ENCODE measurements at regions not wholly inside any gene's neighbourhood (a gene's known extent, or its start where the extent isn't known, plus 50 kb on each side); places are given as distances from the start of the nearest gene placed in this dataset.

DNA sequence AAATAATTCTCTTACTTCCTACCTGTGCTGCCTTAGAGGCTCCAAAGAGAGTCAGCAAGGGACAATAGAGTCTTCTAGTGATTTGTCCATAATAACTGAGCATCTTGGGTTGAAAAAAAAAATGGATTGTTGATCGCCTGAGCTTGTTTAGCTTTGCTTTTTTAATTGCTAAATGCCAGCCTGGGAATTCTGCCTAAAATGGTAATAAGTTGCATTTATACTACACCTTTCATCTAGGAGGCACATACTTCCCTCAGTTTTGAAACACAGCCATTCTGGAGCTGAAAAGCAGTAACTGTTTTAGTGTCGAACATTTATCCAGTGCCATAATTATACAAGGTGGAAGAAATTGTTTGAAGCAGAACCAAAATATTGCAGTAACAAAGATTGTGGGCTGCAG lies 421.3 kb downstream of the CAAP1 start:
- no peaks in the 10 kb centered on the region for H3K36me3 ChIP-seq
- no peaks in the 10 kb centered on the region for H3K27me3 ChIP-seq
- intact Hi-C loops (cut with DNase I): no loop called here
- no peaks in the 10 kb centered on the region for H3K4me1 ChIP-seq
- no peak for DNase-seq (ENCODE audit: extremely low spot score in 2 of 2)
- no peak overlapping the region for H3K27ac ChIP-seq
- TF ChIP-seq, protein P1, sequence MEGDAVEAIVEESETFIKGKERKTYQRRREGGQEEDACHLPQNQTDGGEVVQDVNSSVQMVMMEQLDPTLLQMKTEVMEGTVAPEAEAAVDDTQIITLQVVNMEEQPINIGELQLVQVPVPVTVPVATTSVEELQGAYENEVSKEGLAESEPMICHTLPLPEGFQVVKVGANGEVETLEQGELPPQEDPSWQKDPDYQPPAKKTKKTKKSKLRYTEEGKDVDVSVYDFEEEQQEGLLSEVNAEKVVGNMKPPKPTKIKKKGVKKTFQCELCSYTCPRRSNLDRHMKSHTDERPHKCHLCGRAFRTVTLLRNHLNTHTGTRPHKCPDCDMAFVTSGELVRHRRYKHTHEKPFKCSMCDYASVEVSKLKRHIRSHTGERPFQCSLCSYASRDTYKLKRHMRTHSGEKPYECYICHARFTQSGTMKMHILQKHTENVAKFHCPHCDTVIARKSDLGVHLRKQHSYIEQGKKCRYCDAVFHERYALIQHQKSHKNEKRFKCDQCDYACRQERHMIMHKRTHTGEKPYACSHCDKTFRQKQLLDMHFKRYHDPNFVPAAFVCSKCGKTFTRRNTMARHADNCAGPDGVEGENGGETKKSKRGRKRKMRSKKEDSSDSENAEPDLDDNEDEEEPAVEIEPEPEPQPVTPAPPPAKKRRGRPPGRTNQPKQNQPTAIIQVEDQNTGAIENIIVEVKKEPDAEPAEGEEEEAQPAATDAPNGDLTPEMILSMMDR (IDR thresholded peaks at IDR 0.05): no peak
- TF ChIP-seq POLR2AphosphoS5 (IDR thresholded peaks at IDR 0.05; ENCODE audit: insufficient read depth in 1 of 2, low read depth in 1 of 2): no peak
- no peak for TF ChIP-seq POLR2A (IDR thresholded peaks at IDR 0.05)
- no peak overlapping the region for H3K4me3 ChIP-seq
- no peaks in the 10 kb centered on the region for H3K9me3 ChIP-seq

DNA sequence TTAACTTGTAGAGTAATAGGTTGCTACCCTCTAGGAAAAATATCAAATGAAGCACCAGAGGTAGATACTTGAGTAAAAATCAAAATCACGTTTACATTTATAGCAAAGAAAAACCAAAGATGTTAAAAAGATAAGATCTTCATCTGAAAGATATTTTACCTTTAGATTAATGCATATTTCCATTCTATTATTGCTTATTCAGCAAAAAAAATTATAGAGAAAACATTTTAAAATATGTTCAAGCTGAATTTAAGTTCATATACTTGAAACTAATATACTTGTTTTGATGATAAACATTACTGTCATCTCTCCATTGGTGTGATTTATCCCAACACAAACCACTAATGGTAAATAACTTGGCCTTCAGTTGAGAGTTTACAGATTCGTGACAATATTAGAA lies 422.3 kb downstream of the CAAP1 start:
- H3K4me1 ChIP-seq: no peaks in the 10 kb centered on the region
- no peak overlapping the region for H3K4me3 ChIP-seq
- TF ChIP-seq POLR2AphosphoS5 (IDR thresholded peaks at IDR 0.05; ENCODE audit: insufficient read depth in 1 of 2, low read depth in 1 of 2) (no peak), POLR2A (IDR thresholded peaks at IDR 0.05) (no peak)
- TF ChIP-seq, protein P1 (IDR thresholded peaks at IDR 0.05): no peak
- no peaks in the 10 kb centered on the region for H3K36me3 ChIP-seq
- no peaks in the 10 kb centered on the region for H3K27me3 ChIP-seq
- H3K9me3 ChIP-seq: no peaks in the 10 kb centered on the region
- H3K27ac ChIP-seq: no peak overlapping the region
- no peak for DNase-seq (ENCODE audit: extremely low spot score in 2 of 2)
- intact Hi-C loops (cut with DNase I): no loop called here

DNA sequence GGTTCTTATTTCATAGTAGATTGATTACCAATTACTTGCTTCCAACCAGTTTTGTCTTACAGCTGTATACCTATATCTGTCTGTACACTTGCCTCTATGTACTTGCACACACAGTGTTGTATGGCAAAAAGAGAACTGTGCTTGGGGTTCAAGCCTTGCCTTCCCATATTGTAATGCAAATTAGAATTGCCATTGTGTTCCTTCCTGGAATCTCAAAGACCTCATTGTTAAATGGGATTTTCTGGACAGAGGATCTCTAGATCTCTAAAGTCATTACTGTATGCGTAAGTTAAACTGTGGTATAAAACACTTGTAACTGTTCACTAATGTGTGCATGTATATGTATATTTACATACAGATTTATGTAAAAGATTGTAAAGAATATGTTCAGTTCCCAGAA lies 428.8 kb downstream of the CAAP1 start:
- TF ChIP-seq POLR2A (IDR thresholded peaks at IDR 0.05) (no peak), POLR2AphosphoS5 (IDR thresholded peaks at IDR 0.05; ENCODE audit: insufficient read depth in 1 of 2, low read depth in 1 of 2) (no peak)
- TF ChIP-seq, protein P1 (IDR thresholded peaks at IDR 0.05): no peak
- no peaks in the 10 kb centered on the region for H3K9me3 ChIP-seq
- H3K4me3 ChIP-seq: no peak overlapping the region
- intact Hi-C loops (cut with DNase I): no loop called here
- no peaks in the 10 kb centered on the region for H3K27me3 ChIP-seq
- no peaks in the 10 kb centered on the region for H3K4me1 ChIP-seq
- H3K36me3 ChIP-seq: no peaks in the 10 kb centered on the region
- DNase-seq (ENCODE audit: extremely low spot score in 2 of 2): no peak
- H3K27ac ChIP-seq: no peak overlapping the region

DNA sequence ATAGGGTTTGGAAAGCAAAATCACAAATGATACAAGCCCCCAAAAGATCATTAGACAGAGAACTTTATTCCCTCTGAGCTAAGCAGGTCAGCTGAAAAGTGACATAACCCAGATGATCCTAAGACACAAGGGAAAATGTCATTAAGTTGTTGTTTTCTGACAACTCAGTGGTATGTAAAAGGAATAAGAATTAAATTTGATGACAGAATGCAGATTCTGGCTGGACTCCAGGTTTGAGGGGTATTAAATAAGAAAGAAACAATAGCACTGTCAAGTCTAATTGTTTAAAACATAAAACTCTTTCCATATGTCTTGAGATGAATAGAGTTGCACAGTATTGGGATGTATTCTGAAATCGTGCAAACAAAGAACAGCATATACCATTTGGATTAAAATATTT lies 429.9 kb downstream of the CAAP1 start:
- intact Hi-C loops (cut with DNase I): no loop called here
- Histone ChIP-seq H3K4me3 (no peak overlapping the region), H3K9me3 (no peaks in the 10 kb centered on the region), H3K36me3 (no peaks in the 10 kb centered on the region), H3K27me3 (no peaks in the 10 kb centered on the region), H3K4me1 (no peaks in the 10 kb centered on the region), H3K27ac (no peak overlapping the region)
- TF ChIP-seq, protein P1 (IDR thresholded peaks at IDR 0.05): no peak
- TF ChIP-seq POLR2A (IDR thresholded peaks at IDR 0.05) (no peak), POLR2AphosphoS5 (IDR thresholded peaks at IDR 0.05; ENCODE audit: insufficient read depth in 1 of 2, low read depth in 1 of 2) (no peak)
- no peak for DNase-seq (ENCODE audit: extremely low spot score in 2 of 2)

DNA sequence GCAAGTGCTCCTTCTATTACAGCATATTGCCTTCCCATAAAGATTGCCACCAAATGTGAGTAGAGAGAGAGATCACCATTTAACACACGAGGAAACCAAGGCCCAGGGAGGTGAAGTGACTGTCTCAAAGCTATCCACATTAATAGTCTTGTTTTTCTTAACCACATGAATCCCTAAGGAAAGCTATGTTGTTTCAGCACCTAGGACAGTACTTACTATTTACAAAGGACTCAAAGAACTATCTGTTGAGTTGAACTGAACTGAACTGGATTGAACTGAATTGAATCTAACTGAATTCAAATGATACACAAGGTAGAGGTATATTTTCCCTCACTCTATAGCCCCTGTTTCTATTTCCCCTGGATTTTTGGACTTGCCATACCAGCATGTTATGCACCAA lies 430.4 kb downstream of the CAAP1 start:
- Histone ChIP-seq H3K9me3 (no peaks in the 10 kb centered on the region), H3K4me3 (no peak overlapping the region), H3K36me3 (no peaks in the 10 kb centered on the region), H3K27ac (no peak overlapping the region), H3K27me3 (no peaks in the 10 kb centered on the region), H3K4me1 (no peaks in the 10 kb centered on the region)
- intact Hi-C loops (cut with DNase I): no loop called here
- DNase-seq (ENCODE audit: extremely low spot score in 2 of 2): no peak
- TF ChIP-seq, protein P1 (IDR thresholded peaks at IDR 0.05): no peak
- TF ChIP-seq POLR2AphosphoS5 (IDR thresholded peaks at IDR 0.05; ENCODE audit: insufficient read depth in 1 of 2, low read depth in 1 of 2) (no peak), POLR2A (IDR thresholded peaks at IDR 0.05) (no peak)
